ENCODE measurements at regions not wholly inside any gene's neighbourhood (a gene's known extent, or its start where the extent isn't known, plus 50 kb on each side); places are given as distances from the start of the nearest gene placed in this dataset.

- no peak overlapping the region for H3K9ac ChIP-seq (ENCODE audit: low read length)
Measured at GRCh38 chr4:138301536-138301935, 59.4 kb upstream of the SLC7A11 start.

GRCh38 chr4:138300616-138301015 lies 58.5 kb upstream of the SLC7A11 start:
- no peak for TF ChIP-seq EZH2 (IDR thresholded peaks at IDR 0.05; ENCODE audit: low read length, unreplicated experiment)
- no peak for TF ChIP-seq EZH2phosphoT487 (IDR thresholded peaks at IDR 0.05; ENCODE audit: borderline replicate concordance, low read length)
- TF ChIP-seq CTCF (conservative IDR thresholded peaks at IDR 0.05; ENCODE audit: low read depth, low read length) = no peak
- POLR2A ChIA-PET (ENCODE audit: unreplicated experiment) = no interaction called here
- H3K9ac ChIP-seq (ENCODE audit: low read length) = no peak overlapping the region
- no peak overlapping the region for H3K27ac ChIP-seq (ENCODE audit: low read length)
- H3K9me3 ChIP-seq (ENCODE audit: low read length) = no peaks in the 10 kb centered on the region
- no peaks in the 10 kb centered on the region for H3K36me3 ChIP-seq (ENCODE audit: low read depth, low read length)
- CTCF ChIA-PET = no interaction called here
- no peak overlapping the region for H3K4me2 ChIP-seq (ENCODE audit: low read length)
- H2AFZ ChIP-seq (ENCODE audit: low read length) = no peak overlapping the region
- no peak overlapping the region for H3K4me3 ChIP-seq (ENCODE audit: low read length)
- DNase-seq = no peak
- H4K20me1 ChIP-seq (ENCODE audit: low read length) = no peaks in the 10 kb centered on the region
- no peaks in the 10 kb centered on the region for H3K27me3 ChIP-seq (ENCODE audit: low read length)
- no peaks in the 10 kb centered on the region for H3K9me2 ChIP-seq (replicated peaks; ENCODE audit: low read length)
- no peaks in the 10 kb centered on the region for H3K79me2 ChIP-seq (ENCODE audit: low read length)
- no peaks in the 10 kb centered on the region for H3K4me1 ChIP-seq (ENCODE audit: insufficient read depth, low read length)
- intact Hi-C loops (cut with micrococcal nuclease) = no loop called here
- BruUV-seq (replicated peaks) = no TSS peak
- no peaks in the 10 kb centered on the region for H3F3A ChIP-seq (ENCODE audit: low read length, unreplicated experiment)
- ATAC-seq = no peak

More at GRCh38 chr4:138301536-138301935, 59.4 kb upstream of the SLC7A11 start:
- Histone ChIP-seq H3K4me2 (ENCODE audit: low read length) (no peak overlapping the region), H2AFZ (ENCODE audit: low read length) (no peak overlapping the region), H3F3A (ENCODE audit: low read length, unreplicated experiment) (no peaks in the 10 kb centered on the region), H3K9me3 (ENCODE audit: low read length) (no peaks in the 10 kb centered on the region), H3K36me3 (ENCODE audit: low read depth, low read length) (no peaks in the 10 kb centered on the region), H3K27ac (ENCODE audit: low read length) (no peak overlapping the region), H3K9me2 (replicated peaks; ENCODE audit: low read length) (no peaks in the 10 kb centered on the region), H3K4me1 (ENCODE audit: insufficient read depth, low read length) (no peaks in the 10 kb centered on the region), H3K79me2 (ENCODE audit: low read length) (no peaks in the 10 kb centered on the region), H3K4me3 (ENCODE audit: low read length) (no peak overlapping the region), H3K27me3 (ENCODE audit: low read length) (no peaks in the 10 kb centered on the region), H4K20me1 (ENCODE audit: low read length) (no peaks in the 10 kb centered on the region)
- POLR2A ChIA-PET (ENCODE audit: unreplicated experiment) = no interaction called here
- BruUV-seq (replicated peaks) = no TSS peak
- ATAC-seq (no peak), DNase-seq (no peak)
- TF ChIP-seq EZH2phosphoT487 (IDR thresholded peaks at IDR 0.05; ENCODE audit: borderline replicate concordance, low read length) (no peak), CTCF (conservative IDR thresholded peaks at IDR 0.05; ENCODE audit: low read depth, low read length) (no peak), EZH2 (IDR thresholded peaks at IDR 0.05; ENCODE audit: low read length, unreplicated experiment) (no peak)
- intact Hi-C loops (cut with micrococcal nuclease) = no loop called here
- CTCF ChIA-PET = no interaction called here

GRCh38 chr4:138299881-138300280 lies 57.7 kb upstream of the SLC7A11 start:
- H3K9me2 ChIP-seq (replicated peaks; ENCODE audit: low read length) = no peaks in the 10 kb centered on the region
- no peaks in the 10 kb centered on the region for H3K9me3 ChIP-seq (ENCODE audit: low read length)
- H3K4me3 ChIP-seq (ENCODE audit: low read length) = no peak overlapping the region
- H4K20me1 ChIP-seq (ENCODE audit: low read length) = no peaks in the 10 kb centered on the region
- ChIA-PET CTCF (no interaction called here), POLR2A (ENCODE audit: unreplicated experiment) (no interaction called here)
- H3K9ac ChIP-seq (ENCODE audit: low read length) = no peak overlapping the region
- no peaks in the 10 kb centered on the region for H3K27me3 ChIP-seq (ENCODE audit: low read length)
- H3K4me2 ChIP-seq (ENCODE audit: low read length) = no peak overlapping the region
- no peaks in the 10 kb centered on the region for H3K4me1 ChIP-seq (ENCODE audit: insufficient read depth, low read length)
- H3K36me3 ChIP-seq (ENCODE audit: low read depth, low read length) = no peaks in the 10 kb centered on the region
- H2AFZ ChIP-seq (ENCODE audit: low read length) = no peak overlapping the region
- no TSS peak for BruUV-seq (replicated peaks)
- H3F3A ChIP-seq (ENCODE audit: low read length, unreplicated experiment) = no peaks in the 10 kb centered on the region
- no peaks in the 10 kb centered on the region for H3K79me2 ChIP-seq (ENCODE audit: low read length)
- no peak for DNase-seq
- no peak overlapping the region for H3K27ac ChIP-seq (ENCODE audit: low read length)
- no peak for ATAC-seq
- TF ChIP-seq EZH2 (IDR thresholded peaks at IDR 0.05; ENCODE audit: low read length, unreplicated experiment) (no peak), CTCF (conservative IDR thresholded peaks at IDR 0.05; ENCODE audit: low read depth, low read length) (no peak), EZH2phosphoT487 (IDR thresholded peaks at IDR 0.05; ENCODE audit: borderline replicate concordance, low read length) (no peak)
- intact Hi-C loops (cut with micrococcal nuclease) = no loop called here

Data from PC-3 (cell line).